ENCODE measurements at regions not wholly inside any gene's neighbourhood (a gene's known extent, or its start where the extent isn't known, plus 50 kb on each side); places are given as distances from the start of the nearest gene placed in this dataset.

DNA sequence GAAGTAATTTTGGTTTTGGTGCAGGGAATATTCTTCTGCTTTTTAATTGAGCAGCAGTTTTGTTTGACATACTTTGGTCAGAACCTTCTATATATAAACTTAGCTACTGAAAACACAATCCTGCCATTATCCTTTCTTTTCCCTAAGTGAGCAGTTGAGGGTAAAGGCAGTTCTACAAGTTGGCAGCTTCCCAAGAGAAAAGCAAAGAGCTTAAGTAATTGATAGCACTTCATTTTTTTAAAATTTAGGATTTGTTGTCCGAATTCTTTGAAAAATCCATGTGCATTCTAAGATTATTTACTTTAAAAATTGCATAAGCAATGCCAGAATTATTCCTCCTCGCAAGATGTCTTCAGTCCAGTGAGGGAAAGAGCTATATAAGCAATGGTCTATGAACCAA, 1394.1 kb downstream of the FAM181B start:
- H2BK5ac ChIP-seq (ENCODE audit: low read depth, low read length, poor library complexity, severe bottlenecking): no peak overlapping the region
- no peak overlapping the region for H3K9ac ChIP-seq (ENCODE audit: low read depth, low read length)
- H3K79me1 ChIP-seq (ENCODE audit: low read depth in 1 of 2, low read length in 2 of 2): no peaks in the 10 kb centered on the region
- H2BK20ac ChIP-seq (ENCODE audit: low read depth, low read length): no peak overlapping the region
- H3K4me1 ChIP-seq (ENCODE audit: control insufficient read depth, insufficient read depth, low read length): no peaks in the 10 kb centered on the region
- no peak overlapping the region for H4K8ac ChIP-seq (ENCODE audit: low read depth in 2 of 2, low read length in 2 of 2)
- H2AK5ac ChIP-seq (ENCODE audit: low read depth, low read length): no peak overlapping the region
- H2AK9ac ChIP-seq (replicated peaks; ENCODE audit: low read depth, low read length, poor library complexity): no peak overlapping the region
- intact Hi-C loops (cut with micrococcal nuclease) (no loop called here), in situ Hi-C loops (cut with MboI; ENCODE audit: low sequenced_read_pairs) (no loop called here), dilution Hi-C loops (cut with HindIII; ENCODE audit: low sequenced_read_pairs, unreplicated experiment) (no loop called here)
- no peaks in the 10 kb centered on the region for H3K36me3 ChIP-seq (ENCODE audit: control insufficient read depth, insufficient read depth, low read length)
- BruUV-seq (replicated peaks): no TSS peak
- CTCF ChIA-PET: no interaction called here
- H3K4me3 ChIP-seq (ENCODE audit: insufficient read depth, low read depth, low read length): no peak overlapping the region
- WGBS, 2 experiments (ENCODE audit: extremely low coverage in 2 of 2, insufficient read length in 1 of 2): no CpG with 5 or more reads among the region's 2 CpGs
- no peak for DNase-seq
- no peak overlapping the region for H3K23ac ChIP-seq (ENCODE audit: low read depth, low read length)
- no peaks in the 10 kb centered on the region for H3K27me3 ChIP-seq (ENCODE audit: control insufficient read depth, insufficient read depth, low read length)
- H4K20me1 ChIP-seq (ENCODE audit: insufficient read depth, low read length): no peaks in the 10 kb centered on the region
- H4K91ac ChIP-seq (ENCODE audit: insufficient read depth, low read depth, low read length): no peak overlapping the region
- H3K4me2 ChIP-seq (ENCODE audit: low read depth, low read length): no peak overlapping the region
- H3K9me3 ChIP-seq (ENCODE audit: control insufficient read depth, insufficient read depth, low read length): peaks cover 2% of the 10 kb centered on the region
- TF ChIP-seq NFE2L2 (IDR thresholded peaks at IDR 0.05; ENCODE audit: low read depth, low read length) (no peak), SMC3 (IDR thresholded peaks at IDR 0.05; ENCODE audit: low read depth, low read length) (no peak), CEBPB (IDR thresholded peaks at IDR 0.05; ENCODE audit: low read depth, low read length) (no peak), MAZ (IDR thresholded peaks at IDR 0.05; ENCODE audit: borderline replicate concordance, low read depth, low read length) (no peak), POLR2A (IDR thresholded peaks at IDR 0.05; ENCODE audit: low read depth, low read length) (no peak), MAFK (IDR thresholded peaks at IDR 0.05; ENCODE audit: low read depth, low read length) (no peak), MXI1 (IDR thresholded peaks at IDR 0.05; ENCODE audit: borderline replicate concordance, low read depth, low read length) (no peak), FOS (IDR thresholded peaks at IDR 0.05; ENCODE audit: low read depth, low read length) (no peak), BHLHE40 (IDR thresholded peaks at IDR 0.05; ENCODE audit: low read depth, low read length) (no peak), RFX5 (IDR thresholded peaks at IDR 0.05; ENCODE audit: low read depth, low read length) (no peak), CHD1 (IDR thresholded peaks at IDR 0.05; ENCODE audit: low read depth, low read length) (no peak), RAD21 (IDR thresholded peaks at IDR 0.05; ENCODE audit: low read length) (no peak), RCOR1 (IDR thresholded peaks at IDR 0.05; ENCODE audit: insufficient replicate concordance, low read length) (no peak)
- TF ChIP-seq, protein P1, sequence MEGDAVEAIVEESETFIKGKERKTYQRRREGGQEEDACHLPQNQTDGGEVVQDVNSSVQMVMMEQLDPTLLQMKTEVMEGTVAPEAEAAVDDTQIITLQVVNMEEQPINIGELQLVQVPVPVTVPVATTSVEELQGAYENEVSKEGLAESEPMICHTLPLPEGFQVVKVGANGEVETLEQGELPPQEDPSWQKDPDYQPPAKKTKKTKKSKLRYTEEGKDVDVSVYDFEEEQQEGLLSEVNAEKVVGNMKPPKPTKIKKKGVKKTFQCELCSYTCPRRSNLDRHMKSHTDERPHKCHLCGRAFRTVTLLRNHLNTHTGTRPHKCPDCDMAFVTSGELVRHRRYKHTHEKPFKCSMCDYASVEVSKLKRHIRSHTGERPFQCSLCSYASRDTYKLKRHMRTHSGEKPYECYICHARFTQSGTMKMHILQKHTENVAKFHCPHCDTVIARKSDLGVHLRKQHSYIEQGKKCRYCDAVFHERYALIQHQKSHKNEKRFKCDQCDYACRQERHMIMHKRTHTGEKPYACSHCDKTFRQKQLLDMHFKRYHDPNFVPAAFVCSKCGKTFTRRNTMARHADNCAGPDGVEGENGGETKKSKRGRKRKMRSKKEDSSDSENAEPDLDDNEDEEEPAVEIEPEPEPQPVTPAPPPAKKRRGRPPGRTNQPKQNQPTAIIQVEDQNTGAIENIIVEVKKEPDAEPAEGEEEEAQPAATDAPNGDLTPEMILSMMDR (conservative IDR thresholded peaks at IDR 0.05; ENCODE audit: low read depth, low read length): no peak
- TF ChIP-seq, protein P2, sequence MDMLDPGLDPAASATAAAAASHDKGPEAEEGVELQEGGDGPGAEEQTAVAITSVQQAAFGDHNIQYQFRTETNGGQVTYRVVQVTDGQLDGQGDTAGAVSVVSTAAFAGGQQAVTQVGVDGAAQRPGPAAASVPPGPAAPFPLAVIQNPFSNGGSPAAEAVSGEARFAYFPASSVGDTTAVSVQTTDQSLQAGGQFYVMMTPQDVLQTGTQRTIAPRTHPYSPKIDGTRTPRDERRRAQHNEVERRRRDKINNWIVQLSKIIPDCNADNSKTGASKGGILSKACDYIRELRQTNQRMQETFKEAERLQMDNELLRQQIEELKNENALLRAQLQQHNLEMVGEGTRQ (IDR thresholded peaks at IDR 0.05; ENCODE audit: low read depth, low read length): no peak
- TF ChIP-seq, protein P3, sequence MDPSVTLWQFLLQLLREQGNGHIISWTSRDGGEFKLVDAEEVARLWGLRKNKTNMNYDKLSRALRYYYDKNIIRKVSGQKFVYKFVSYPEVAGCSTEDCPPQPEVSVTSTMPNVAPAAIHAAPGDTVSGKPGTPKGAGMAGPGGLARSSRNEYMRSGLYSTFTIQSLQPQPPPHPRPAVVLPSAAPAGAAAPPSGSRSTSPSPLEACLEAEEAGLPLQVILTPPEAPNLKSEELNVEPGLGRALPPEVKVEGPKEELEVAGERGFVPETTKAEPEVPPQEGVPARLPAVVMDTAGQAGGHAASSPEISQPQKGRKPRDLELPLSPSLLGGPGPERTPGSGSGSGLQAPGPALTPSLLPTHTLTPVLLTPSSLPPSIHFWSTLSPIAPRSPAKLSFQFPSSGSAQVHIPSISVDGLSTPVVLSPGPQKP (IDR thresholded peaks at IDR 0.05; ENCODE audit: borderline replicate concordance, low read depth, low read length): no peak
- H3K18ac ChIP-seq (ENCODE audit: low read depth, low read length): no peak overlapping the region
- H3K9me1 ChIP-seq (ENCODE audit: insufficient read depth, low read length): no peaks in the 10 kb centered on the region
- no peak overlapping the region for H3K27ac ChIP-seq (ENCODE audit: insufficient read depth, low read length)
- H4K5ac ChIP-seq (ENCODE audit: low read depth, low read length): no peak overlapping the region
- no peak overlapping the region for H3K4ac ChIP-seq (ENCODE audit: low read depth, low read length)
- no peak for ATAC-seq (ENCODE audit: low read depth)
- POLR2A ChIA-PET (ENCODE audit: unreplicated experiment): no interaction called here
- no peak overlapping the region for H2BK15ac ChIP-seq (ENCODE audit: low read depth, low read length)
- no peak overlapping the region for H3K56ac ChIP-seq (ENCODE audit: extremely low read depth, insufficient read depth, low read length)
- no peak overlapping the region for H2AFZ ChIP-seq (replicated peaks; ENCODE audit: low read length, poor library complexity)
- H3K14ac ChIP-seq (replicated peaks; ENCODE audit: low read depth, low read length): no peak overlapping the region
- H2BK120ac ChIP-seq (ENCODE audit: low read depth, low read length): no peak overlapping the region
